ENCODE measurements at regions not wholly inside any gene's neighbourhood (a gene's known extent, or its start where the extent isn't known, plus 50 kb on each side); places are given as distances from the start of the nearest gene placed in this dataset.

DNA sequence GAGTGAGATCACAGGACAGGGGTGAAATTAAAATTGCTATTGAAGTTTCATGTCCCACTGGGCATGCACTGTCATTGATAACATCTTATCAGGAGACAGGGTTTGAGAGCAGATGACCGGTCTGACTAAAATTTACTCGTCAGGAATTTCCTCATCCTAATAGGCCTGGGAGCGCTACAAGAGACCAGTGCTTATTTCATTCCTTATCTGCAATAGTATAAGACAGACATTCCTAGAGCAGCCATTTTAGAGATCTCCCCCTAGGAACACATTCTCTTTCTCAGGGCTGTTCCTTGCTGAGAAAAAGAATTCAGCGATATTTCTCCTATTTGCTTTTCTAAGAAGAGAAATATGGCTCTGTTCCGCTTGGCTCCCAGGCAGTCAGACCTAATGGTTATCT is 181.4 kb upstream of the ETV3 start:
- no peak for TF ChIP-seq CTCF (IDR thresholded peaks at IDR 0.05; ENCODE audit: low read depth, low read length, poor library complexity, severe bottlenecking)
- TF ChIP-seq EZH2phosphoT487 (IDR thresholded peaks at IDR 0.05; ENCODE audit: borderline replicate concordance, low read length) = no peak
